A549 (cell line): ENCODE measurements at regions not wholly inside any gene's neighbourhood (a gene's known extent, or its start where the extent isn't known, plus 50 kb on each side); places are given as distances from the start of the nearest gene placed in this dataset.
"Not testable (repeated sequence)": the region's sequence is repeated elsewhere in the genome, so short reads cannot be mapped to it uniquely, and the experiment has no call there.

Experiments
- E2F6 ChIP-seq: IDR thresholded peaks from 2 replicates; pipeline ENCODE4 v1.6.1; 2012; ENCODE audit warnings: low read depth, borderline replicate concordance
- EP300 ChIP-seq, 2 experiments: fragments of >200 bp; sonication (Bioruptor Twin); formaldehyde crosslinking; IDR thresholded peaks; 2 replicates in 1 of 2; 3 replicates in 1 of 2; pipeline ENCODE4 v1.6.1; 2016 to 2017
- FOSB ChIP-seq: fragments of 250-450 bp; sonication (Bioruptor Pico); IDR thresholded peaks from 2 replicates; pipeline ENCODE4 v1.5.0; 2020; ENCODE audit warnings: mild to moderate bottlenecking, moderate library complexity
- FOSL2 ChIP-seq, 2 experiments: fragments of 450-650 bp in 1 of 2; fragments of >200 bp in 1 of 2; sonication (Bioruptor Twin) in 1 of 2; formaldehyde crosslinking; IDR thresholded peaks; 2 replicates each; pipeline versions ENCODE4 v1.5.0 to v1.6.1; 2016 to 2020; ENCODE audit warnings: mild to moderate bottlenecking in 1 of 2, moderate library complexity in 1 of 2
- HOXA7 ChIP-seq: fragments of 250-450 bp; sonication (Bioruptor Pico); IDR thresholded peaks from 2 replicates; pipeline ENCODE4 v1.5.0; 2020; ENCODE audit warnings: mild to moderate bottlenecking, moderate library complexity
- NR3C1 ChIP-seq: fragments of >200 bp; sonication (Bioruptor Twin); formaldehyde crosslinking; IDR thresholded peaks from 3 replicates; pipeline ENCODE4 v1.6.1; 2017
- POLR2A ChIP-seq: IDR thresholded peaks from 2 replicates; pipeline ENCODE4 v1.6.1; 2012; ENCODE audit warnings: mild to moderate bottlenecking, low read length
- RNF2 ChIP-seq: fragments of 200-600 bp; sonication (generic); IDR thresholded peaks from 2 replicates; pipeline ENCODE4 v1.6.1; 2016; ENCODE audit warnings: low read depth, mild to moderate bottlenecking, antibody characterized with exemption, moderate library complexity, borderline replicate concordance
- ZFP36 ChIP-seq: fragments of 450-650 bp; IDR thresholded peaks from 2 replicates; pipeline ENCODE4 v1.6.1; 2014; ENCODE audit warnings: borderline replicate concordance; ENCODE audit not compliant: partially characterized antibody
- TF ChIP-seq, protein P1 (sequence below): fragments of >200 bp; sonication (Bioruptor Twin); formaldehyde crosslinking; IDR thresholded peaks from 3 replicates; pipeline ENCODE4 v1.5.1; 2016

GRCh38 chr4:30215973-30216372 lies 504.2 kb upstream of the PCDH7 start:
- TF ChIP-seq, protein P1, sequence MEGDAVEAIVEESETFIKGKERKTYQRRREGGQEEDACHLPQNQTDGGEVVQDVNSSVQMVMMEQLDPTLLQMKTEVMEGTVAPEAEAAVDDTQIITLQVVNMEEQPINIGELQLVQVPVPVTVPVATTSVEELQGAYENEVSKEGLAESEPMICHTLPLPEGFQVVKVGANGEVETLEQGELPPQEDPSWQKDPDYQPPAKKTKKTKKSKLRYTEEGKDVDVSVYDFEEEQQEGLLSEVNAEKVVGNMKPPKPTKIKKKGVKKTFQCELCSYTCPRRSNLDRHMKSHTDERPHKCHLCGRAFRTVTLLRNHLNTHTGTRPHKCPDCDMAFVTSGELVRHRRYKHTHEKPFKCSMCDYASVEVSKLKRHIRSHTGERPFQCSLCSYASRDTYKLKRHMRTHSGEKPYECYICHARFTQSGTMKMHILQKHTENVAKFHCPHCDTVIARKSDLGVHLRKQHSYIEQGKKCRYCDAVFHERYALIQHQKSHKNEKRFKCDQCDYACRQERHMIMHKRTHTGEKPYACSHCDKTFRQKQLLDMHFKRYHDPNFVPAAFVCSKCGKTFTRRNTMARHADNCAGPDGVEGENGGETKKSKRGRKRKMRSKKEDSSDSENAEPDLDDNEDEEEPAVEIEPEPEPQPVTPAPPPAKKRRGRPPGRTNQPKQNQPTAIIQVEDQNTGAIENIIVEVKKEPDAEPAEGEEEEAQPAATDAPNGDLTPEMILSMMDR, result not testable (repeated sequence)
- not testable (repeated sequence) for TF ChIP-seq NR3C1; EP300 (IDR thresholded peaks at IDR 0.05); E2F6; ZFP36; HOXA7 (CRISPR knock-in tag); RNF2; POLR2A; FOSL2 (IDR thresholded peaks at IDR 0.05); FOSL2 (CRISPR knock-in tag; IDR thresholded peaks at IDR 0.05); FOSB
